ENCODE measurements at regions not wholly inside any gene's neighbourhood (a gene's known extent, or its start where the extent isn't known, plus 50 kb on each side); places are given as distances from the start of the nearest gene placed in this dataset.

DNA sequence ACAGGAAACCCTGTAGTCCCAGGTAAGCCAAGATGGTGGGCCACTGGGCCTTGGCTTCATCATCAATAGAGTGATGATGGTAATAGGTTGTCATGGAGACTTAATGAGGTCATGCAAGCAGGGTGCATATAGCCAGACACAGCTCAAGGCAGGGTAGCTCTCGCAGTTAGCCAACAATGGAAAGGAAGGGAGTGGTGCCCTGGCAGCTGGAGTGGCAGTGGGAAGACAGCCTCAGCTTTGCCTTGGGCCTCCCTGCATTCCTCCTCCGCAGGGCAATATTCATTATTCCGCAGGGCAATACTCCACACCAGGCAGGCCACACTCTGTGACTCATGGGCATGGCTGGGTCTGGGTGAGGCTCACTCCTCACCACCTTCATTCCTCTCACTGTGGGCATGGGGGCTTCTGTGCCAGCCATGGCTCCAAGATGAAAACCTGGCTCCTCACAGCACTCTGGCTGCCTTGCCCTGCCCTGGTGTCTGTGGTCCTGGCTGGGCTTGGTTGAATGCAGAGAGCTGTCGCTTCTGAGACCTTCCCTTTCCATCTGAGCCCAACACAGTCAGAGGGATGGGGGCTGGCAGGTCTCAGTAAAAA is 163.1 kb upstream of the PMEPA1 start:
- DNase-seq (ENCODE audit: low spot score): peak; percentile 23

DNA sequence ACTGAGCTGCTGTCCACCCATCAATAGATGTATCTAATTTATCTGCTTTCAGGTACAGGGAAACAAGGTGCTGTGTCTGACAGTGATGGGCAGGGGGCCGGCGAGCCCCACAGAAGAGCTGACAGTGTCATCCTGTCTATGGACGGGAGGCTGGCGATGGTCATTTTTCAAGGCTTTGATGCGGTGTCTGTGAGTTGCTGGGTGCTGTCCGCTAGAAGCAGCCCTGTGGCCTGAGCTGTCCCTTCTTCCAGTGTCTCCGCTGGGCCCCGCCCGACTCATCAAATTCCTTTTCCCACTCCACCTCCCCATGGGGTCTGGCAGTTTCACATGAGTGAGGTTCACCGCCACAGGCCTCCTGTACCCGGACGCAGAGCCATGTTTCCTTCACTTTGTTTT is 161.4 kb upstream of the PMEPA1 start:
- Histone ChIP-seq H3K4me1 (no peaks in the 10 kb centered on the region), H3K36me3 (no peaks in the 10 kb centered on the region), H3K27me3 (no peaks in the 10 kb centered on the region), H3K9me3 (no peaks in the 10 kb centered on the region), H3K4me3 (no peak overlapping the region), H3K27ac (no peak overlapping the region)
- peak; percentile 51 for DNase-seq (ENCODE audit: low spot score)
- no peak for TF ChIP-seq CTCF (IDR thresholded peaks at IDR 0.05)

More for the DNA sequence above, 163.1 kb upstream of the PMEPA1 start:
- Histone ChIP-seq H3K36me3 (no peaks in the 10 kb centered on the region), H3K27me3 (no peaks in the 10 kb centered on the region), H3K27ac (no peak overlapping the region), H3K4me3 (no peak overlapping the region), H3K9me3 (no peaks in the 10 kb centered on the region), H3K4me1 (no peaks in the 10 kb centered on the region)
- no peak for TF ChIP-seq CTCF (IDR thresholded peaks at IDR 0.05)

DNA sequence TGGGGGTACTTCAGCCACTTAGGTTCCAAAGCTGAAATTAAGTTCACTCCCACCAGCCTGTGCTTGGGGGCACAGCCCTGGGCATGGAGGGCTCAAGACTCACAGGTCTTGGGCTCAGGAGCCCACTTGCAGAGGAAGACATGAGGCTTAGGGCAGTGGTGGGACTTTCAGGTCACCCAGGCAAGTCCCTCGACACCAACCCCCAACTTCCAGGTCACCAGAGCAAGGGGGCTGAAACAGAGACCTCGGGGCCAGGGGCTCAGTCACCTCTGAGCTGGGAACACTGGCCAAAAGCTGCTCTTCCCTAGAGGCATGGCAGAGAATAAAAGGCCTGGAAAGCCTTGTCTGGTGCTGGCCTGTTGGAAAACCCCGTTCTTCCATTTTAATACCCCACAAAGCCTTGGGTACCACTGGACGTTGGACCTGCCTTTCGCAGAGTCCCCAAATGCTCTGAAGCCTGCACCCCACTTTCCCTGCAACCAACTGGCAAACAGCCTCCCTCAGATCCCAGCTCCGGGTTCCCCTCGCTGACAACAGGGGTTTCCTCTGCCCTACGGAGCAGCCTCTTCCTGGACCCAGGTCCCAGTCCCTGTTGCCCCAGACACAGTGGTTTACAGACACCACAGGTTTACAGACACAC is 160.9 kb upstream of the PMEPA1 start:
- no peaks in the 10 kb centered on the region for H3K36me3 ChIP-seq
- no peaks in the 10 kb centered on the region for H3K9me3 ChIP-seq
- H3K27ac ChIP-seq: no peak overlapping the region
- TF ChIP-seq CTCF (IDR thresholded peaks at IDR 0.05): no peak
- no peaks in the 10 kb centered on the region for H3K27me3 ChIP-seq
- H3K4me3 ChIP-seq: no peak overlapping the region
- H3K4me1 ChIP-seq: no peaks in the 10 kb centered on the region
- DNase-seq (ENCODE audit: low spot score): peak; percentile 26

DNA sequence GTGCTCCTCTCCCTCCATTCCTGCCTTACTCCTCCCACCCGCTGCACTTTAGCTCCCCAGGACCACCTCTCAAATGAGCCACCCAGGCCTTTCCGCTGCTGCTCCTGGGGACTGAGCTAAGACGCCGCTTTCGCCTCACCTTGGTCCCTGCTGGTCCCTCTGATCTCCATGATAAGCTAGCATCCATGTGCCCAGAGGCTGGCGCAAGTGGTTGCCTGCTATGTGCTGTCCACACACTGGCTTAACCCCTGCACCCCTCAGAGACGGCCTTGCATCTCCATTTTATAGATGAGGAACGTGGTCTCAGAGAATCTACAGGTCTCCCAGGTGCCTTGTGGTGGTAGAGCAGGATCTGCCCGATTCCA is 160.1 kb upstream of the PMEPA1 start:
- no peaks in the 10 kb centered on the region for H3K27me3 ChIP-seq
- H3K36me3 ChIP-seq: no peaks in the 10 kb centered on the region
- no peak overlapping the region for H3K4me3 ChIP-seq
- DNase-seq (ENCODE audit: low spot score): peak; percentile 51
- no peaks in the 10 kb centered on the region for H3K9me3 ChIP-seq
- TF ChIP-seq CTCF (IDR thresholded peaks at IDR 0.05): no peak
- no peak overlapping the region for H3K27ac ChIP-seq
- H3K4me1 ChIP-seq: no peaks in the 10 kb centered on the region

- no peak for TF ChIP-seq CTCF (IDR thresholded peaks at IDR 0.05)
- H3K36me3 ChIP-seq: no peaks in the 10 kb centered on the region
Observed at GRCh38 chr20:57869291-57869950, 159.6 kb upstream of the PMEPA1 start.

More at GRCh38 chr20:57869291-57869950, 159.6 kb upstream of the PMEPA1 start:
- H3K4me1 ChIP-seq: no peaks in the 10 kb centered on the region
- DNase-seq (ENCODE audit: low spot score): no peak
- H3K27ac ChIP-seq: no peak overlapping the region
- H3K27me3 ChIP-seq: no peaks in the 10 kb centered on the region
- no peaks in the 10 kb centered on the region for H3K9me3 ChIP-seq
- H3K4me3 ChIP-seq: no peak overlapping the region
